Fibroblast of pulmonary artery (primary cell): ENCODE measurements at regions not wholly inside any gene's neighbourhood (a gene's known extent, or its start where the extent isn't known, plus 50 kb on each side); places are given as distances from the start of the nearest gene placed in this dataset.

Source experiments
- DNase-seq: peaks from one replicate; pipeline ENCODE4 v3.0.0-alpha.2; 2010; ENCODE audit warnings: low read depth
- H3K4me3 ChIP-seq: replicated peaks from 2 replicates; pipeline ENCODE4 v1.5.1; 2011; ENCODE audit warnings: low read depth, mild to moderate bottlenecking, control low read depth, low read length, moderate library complexity
- TF ChIP-seq, protein P1 (sequence below): IDR thresholded peaks from 2 replicates; pipeline ENCODE4 v1.5.1; 2011; ENCODE audit warnings: mild to moderate bottlenecking, control low read depth, low read length, inconsistent platforms; ENCODE audit errors: missing control alignments

- DNase-seq: no peak
- no peak overlapping the region for H3K4me3 ChIP-seq
These were observed 188.4 kb upstream of the GYPC start for GRCh38 chr2:126467367-126468054.

GRCh38 chr2:126475031-126475430 lies 180.9 kb upstream of the GYPC start:
- TF ChIP-seq, protein P1, sequence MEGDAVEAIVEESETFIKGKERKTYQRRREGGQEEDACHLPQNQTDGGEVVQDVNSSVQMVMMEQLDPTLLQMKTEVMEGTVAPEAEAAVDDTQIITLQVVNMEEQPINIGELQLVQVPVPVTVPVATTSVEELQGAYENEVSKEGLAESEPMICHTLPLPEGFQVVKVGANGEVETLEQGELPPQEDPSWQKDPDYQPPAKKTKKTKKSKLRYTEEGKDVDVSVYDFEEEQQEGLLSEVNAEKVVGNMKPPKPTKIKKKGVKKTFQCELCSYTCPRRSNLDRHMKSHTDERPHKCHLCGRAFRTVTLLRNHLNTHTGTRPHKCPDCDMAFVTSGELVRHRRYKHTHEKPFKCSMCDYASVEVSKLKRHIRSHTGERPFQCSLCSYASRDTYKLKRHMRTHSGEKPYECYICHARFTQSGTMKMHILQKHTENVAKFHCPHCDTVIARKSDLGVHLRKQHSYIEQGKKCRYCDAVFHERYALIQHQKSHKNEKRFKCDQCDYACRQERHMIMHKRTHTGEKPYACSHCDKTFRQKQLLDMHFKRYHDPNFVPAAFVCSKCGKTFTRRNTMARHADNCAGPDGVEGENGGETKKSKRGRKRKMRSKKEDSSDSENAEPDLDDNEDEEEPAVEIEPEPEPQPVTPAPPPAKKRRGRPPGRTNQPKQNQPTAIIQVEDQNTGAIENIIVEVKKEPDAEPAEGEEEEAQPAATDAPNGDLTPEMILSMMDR: no peak
- DNase-seq: no peak
- no peak overlapping the region for H3K4me3 ChIP-seq

More at GRCh38 chr2:126467367-126468054, 188.4 kb upstream of the GYPC start:
- TF ChIP-seq, protein P1: no peak

DNA sequence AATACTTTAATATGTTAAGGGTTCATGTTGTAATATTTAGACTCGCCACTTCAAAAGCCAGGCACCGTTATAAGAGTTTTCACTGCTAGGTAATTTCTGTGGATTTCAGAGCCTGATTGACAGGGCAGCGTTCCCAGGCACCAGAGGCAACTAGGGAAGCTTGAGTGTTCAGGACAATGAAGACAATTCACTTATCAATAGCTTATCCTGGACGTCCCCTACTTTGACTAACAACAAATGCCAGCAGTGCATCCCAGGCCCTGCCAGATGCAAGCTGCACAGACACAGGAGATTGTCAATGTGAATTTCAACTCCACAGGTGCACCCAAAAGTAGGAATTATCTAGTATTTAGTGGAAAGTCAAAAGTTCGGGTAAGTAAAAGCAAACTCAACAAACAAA lies 179.3 kb upstream of the GYPC start:
- TF ChIP-seq, protein P1: no peak
- no peak for DNase-seq
- H3K4me3 ChIP-seq: no peak overlapping the region

DNA sequence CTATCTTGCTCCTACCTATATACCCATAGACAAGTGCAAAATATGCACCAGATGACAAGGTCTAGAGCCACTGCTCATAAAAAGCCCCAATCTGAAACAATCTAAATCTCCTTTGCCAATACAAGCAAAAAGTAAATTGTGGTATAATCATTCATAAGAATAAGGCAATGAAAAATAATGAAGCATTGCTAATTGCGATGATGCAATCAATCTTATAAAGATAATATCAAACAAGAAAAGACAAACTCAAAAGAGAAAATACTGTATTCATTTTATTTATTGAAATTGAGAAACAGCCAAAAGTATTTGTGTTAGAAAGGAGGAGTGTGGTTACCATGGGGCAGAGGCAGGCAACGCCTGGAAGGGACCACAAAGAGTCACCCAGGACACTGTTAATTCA lies 175.9 kb upstream of the GYPC start:
- no peak overlapping the region for H3K4me3 ChIP-seq
- no peak for DNase-seq
- TF ChIP-seq, protein P1: no peak

GRCh38 chr2:126482582-126483464 lies 173.1 kb upstream of the GYPC start:
- DNase-seq: no peak
- no peak overlapping the region for H3K4me3 ChIP-seq
- TF ChIP-seq, protein P1: no peak

- DNase-seq: no peak
- no peak overlapping the region for H3K4me3 ChIP-seq
- TF ChIP-seq, protein P1: no peak
These were observed 161.4 kb upstream of the GYPC start for GRCh38 chr2:126494593-126494992.

DNA sequence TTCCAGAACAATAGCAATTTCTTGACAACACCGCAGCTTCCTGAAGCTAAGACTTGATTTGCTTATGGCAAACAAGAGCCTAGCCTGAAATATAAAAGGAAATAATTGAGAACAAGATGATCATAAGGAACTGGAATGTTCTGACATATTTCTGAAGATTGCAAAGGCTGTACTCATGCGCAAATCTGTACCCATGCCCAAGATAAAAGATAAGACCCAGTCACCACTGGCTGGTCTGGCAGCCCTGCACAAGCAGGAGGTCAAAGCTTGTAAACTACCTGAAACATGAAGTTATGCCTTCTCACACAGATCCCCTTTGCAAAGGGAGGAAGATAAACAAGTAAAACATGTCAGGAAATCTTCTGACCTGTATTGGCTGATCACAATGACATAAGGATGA lies 160.8 kb upstream of the GYPC start:
- H3K4me3 ChIP-seq: no peak overlapping the region
- DNase-seq: peak; percentile 23
- TF ChIP-seq, protein P1: no peak
